MM.1S (cell line): ENCODE measurements at regions not wholly inside any gene's neighbourhood (a gene's known extent, or its start where the extent isn't known, plus 50 kb on each side); places are given as distances from the start of the nearest gene placed in this dataset.
"Not testable (repeated sequence)": the region's sequence is repeated elsewhere in the genome, so short reads cannot be mapped to it uniquely, and the experiment has no call there.

ENCODE experiments used
- DNase-seq: peaks from one replicate; pipeline ENCODE4 v3.0.0-alpha.2; 2015
- H2AFZ ChIP-seq: fragments of 300-600 bp; sonication (generic); 2 replicates; pipeline ENCODE4 v1.6.0; 2016; ENCODE audit warnings: antibody characterized with exemption, low read length
- H3F3A ChIP-seq: fragments of 300-600 bp; sonication (generic); 2 replicates; pipeline ENCODE4 v1.6.1; 2016; ENCODE audit warnings: mild to moderate bottlenecking, antibody characterized with exemption, low read length, moderate library complexity, mixed read lengths; ENCODE audit not compliant: insufficient read depth
- H3K27ac ChIP-seq: fragments of 300-600 bp; sonication (generic); 2 replicates; pipeline ENCODE4 v1.5.1; 2016; ENCODE audit warnings: mild to moderate bottlenecking, low read length
- H3K27me3 ChIP-seq: fragments of 300-600 bp; sonication (generic); replicated peaks from 2 replicates; pipeline ENCODE4 v1.6.0; 2016; ENCODE audit warnings: low read length; ENCODE audit not compliant: insufficient read depth
- H3K36me3 ChIP-seq: fragments of 300-600 bp; sonication (generic); replicated peaks from 2 replicates; pipeline ENCODE4 v1.6.1; 2016; ENCODE audit warnings: mild to moderate bottlenecking, low read length, mixed read lengths; ENCODE audit not compliant: insufficient read depth
- H3K4me1 ChIP-seq: fragments of 300-600 bp; sonication (generic); 2 replicates; pipeline ENCODE4 v1.6.1; 2016; ENCODE audit warnings: low read length, mixed read lengths
- H3K4me2 ChIP-seq: fragments of 300-600 bp; sonication (generic); 2 replicates; pipeline ENCODE4 v1.6.0; 2016; ENCODE audit warnings: low read depth, low read length
- H3K4me3 ChIP-seq: fragments of 300-600 bp; sonication (generic); 2 replicates; pipeline ENCODE4 v1.5.1; 2016; ENCODE audit warnings: low read length, mixed read lengths
- H3K79me2 ChIP-seq: fragments of 300-600 bp; sonication (generic); 2 replicates; pipeline ENCODE4 v1.6.1; 2016; ENCODE audit warnings: mixed run types, low read length, mixed read lengths
- H3K9ac ChIP-seq: fragments of 300-600 bp; sonication (generic); 2 replicates; pipeline ENCODE4 v1.6.1; 2016; ENCODE audit warnings: low read length, mixed read lengths
- H3K9me2 ChIP-seq: fragments of 300-600 bp; sonication (generic); replicated peaks from 2 replicates; pipeline ENCODE4 v1.6.1; 2016; ENCODE audit warnings: mild to moderate bottlenecking, low read length, mixed read lengths; ENCODE audit not compliant: insufficient read depth
- H3K9me3 ChIP-seq: fragments of 300-600 bp; sonication (generic); replicated peaks from 2 replicates; pipeline ENCODE4 v1.6.1; 2016; ENCODE audit warnings: mild to moderate bottlenecking, low read length, mixed read lengths; ENCODE audit not compliant: insufficient read depth
- H4K20me1 ChIP-seq: fragments of 300-600 bp; sonication (generic); 2 replicates; pipeline ENCODE4 v1.6.1; 2016; ENCODE audit warnings: mild to moderate bottlenecking, low read length, moderate library complexity, mixed read lengths; ENCODE audit not compliant: insufficient read depth
- CTCF ChIP-seq: fragments of 300-600 bp; sonication (generic); IDR thresholded peaks from 2 replicates; pipeline ENCODE4 v1.5.1; 2016; ENCODE audit warnings: antibody characterized with exemption, low read length, mixed read lengths
- EZH2 ChIP-seq: fragments of 300-600 bp; sonication (generic); optimal IDR thresholded peaks from 2 replicates; pipeline ENCODE3; 2017; ENCODE audit warnings: low read depth, mild to moderate bottlenecking, antibody characterized with exemption, low read length, mixed read lengths
- EZH2phosphoT487 ChIP-seq: fragments of 300-600 bp; sonication (generic); IDR thresholded peaks from 2 replicates; pipeline ENCODE4 v1.6.1; 2018; ENCODE audit warnings: antibody characterized with exemption, low read length

GRCh38 chr13:89205856-89206520 lies 1534.8 kb downstream of the SLITRK5 start:
- H3K4me1 ChIP-seq, result no peaks in the 10 kb centered on the region
- no peaks in the 10 kb centered on the region for H3K36me3 ChIP-seq
- no peaks in the 10 kb centered on the region for H3K79me2 ChIP-seq
- H3F3A ChIP-seq, result no peaks in the 10 kb centered on the region
- H3K4me2 ChIP-seq, result no peak overlapping the region
- H3K4me3 ChIP-seq, result no peak overlapping the region
- no peaks in the 10 kb centered on the region for H3K9me2 ChIP-seq
- H2AFZ ChIP-seq, result no peak overlapping the region
- no peak overlapping the region for H3K9ac ChIP-seq
- H3K27ac ChIP-seq, result no peak overlapping the region
- TF ChIP-seq EZH2phosphoT487, result no peak
- TF ChIP-seq CTCF, result no peak
- H3K9me3 ChIP-seq, result no peaks in the 10 kb centered on the region
- DNase-seq, result no peak
- H4K20me1 ChIP-seq, result no peaks in the 10 kb centered on the region
- no peaks in the 10 kb centered on the region for H3K27me3 ChIP-seq

- Histone ChIP-seq H3K9me2 (no peaks in the 10 kb centered on the region), H3K79me2 (no peaks in the 10 kb centered on the region), H3K4me2 (no peak overlapping the region), H3K4me1 (no peaks in the 10 kb centered on the region), H3K9me3 (no peaks in the 10 kb centered on the region), H2AFZ (no peak overlapping the region), H3K9ac (no peak overlapping the region), H3K27ac (no peak overlapping the region), H3K27me3 (no peaks in the 10 kb centered on the region), H3F3A (no peaks in the 10 kb centered on the region), H3K36me3 (no peaks in the 10 kb centered on the region), H4K20me1 (no peaks in the 10 kb centered on the region), H3K4me3 (no peak overlapping the region)
- DNase-seq, result no peak
- no peak for TF ChIP-seq EZH2phosphoT487
- TF ChIP-seq CTCF, result no peak
These were observed 1541.0 kb downstream of the SLITRK5 start for GRCh38 chr13:89212186-89212585.

GRCh38 chr13:89214185-89214584 lies 1543.0 kb downstream of the SLITRK5 start:
- Histone ChIP-seq H3K27me3 (no peaks in the 10 kb centered on the region), H3K4me3 (no peak overlapping the region), H3K4me1 (no peaks in the 10 kb centered on the region), H3K27ac (no peak overlapping the region), H4K20me1 (no peaks in the 10 kb centered on the region), H3K4me2 (no peak overlapping the region), H3K9me2 (no peaks in the 10 kb centered on the region), H2AFZ (no peak overlapping the region), H3K9me3 (no peaks in the 10 kb centered on the region), H3K36me3 (no peaks in the 10 kb centered on the region), H3K79me2 (no peaks in the 10 kb centered on the region), H3K9ac (no peak overlapping the region), H3F3A (no peaks in the 10 kb centered on the region)
- no peak for DNase-seq
- TF ChIP-seq EZH2phosphoT487 (no peak), CTCF (no peak), EZH2 (no peak)

- H3K9me3 ChIP-seq, H3K9me2 ChIP-seq, H3K4me1 ChIP-seq, H3K4me3 ChIP-seq, H3K36me3 ChIP-seq, H3K27me3 ChIP-seq, H3K9ac ChIP-seq, DNase-seq, H3K79me2 ChIP-seq, H3K27ac ChIP-seq, H3K4me2 ChIP-seq, H2AFZ ChIP-seq, H4K20me1 ChIP-seq, H3F3A ChIP-seq: not testable (repeated sequence)
These were observed 1544.1 kb downstream of the SLITRK5 start for GRCh38 chr13:89215319-89215718.
